ACC112 (cell line): ENCODE measurements at regions not wholly inside any gene's neighbourhood (a gene's known extent, or its start where the extent isn't known, plus 50 kb on each side); places are given as distances from the start of the nearest gene placed in this dataset.

ENCODE experiments used
- H2AFZ ChIP-seq: fragments of 200-600 bp; sonication (generic); one replicate; pipeline ENCODE4 v1.6.0; 2017; ENCODE audit warnings: antibody characterized with exemption, low read length; ENCODE audit not compliant: unreplicated experiment
- H3K27ac ChIP-seq: fragments of 200-600 bp; sonication (generic); 2 replicates; pipeline ENCODE4 v1.5.1; 2014; ENCODE audit warnings: low read depth, mild to moderate bottlenecking, antibody characterized with exemption, low read length, moderate library complexity
- H3K27me3 ChIP-seq: fragments of 200-600 bp; sonication (generic); 2 replicates; pipeline ENCODE4 v1.6.1; 2014; ENCODE audit warnings: mild to moderate bottlenecking, antibody characterized with exemption, low read length, moderate library complexity, mixed read lengths; ENCODE audit not compliant: insufficient read depth
- H3K36me3 ChIP-seq: fragments of 200-600 bp; sonication (generic); 2 replicates; pipeline ENCODE4 v1.6.1; 2016; ENCODE audit warnings: mild to moderate bottlenecking, antibody characterized with exemption, low read length, moderate library complexity, mixed read lengths; ENCODE audit not compliant: insufficient read depth
- H3K4me1 ChIP-seq: fragments of 200-600 bp; sonication (generic); one replicate; pipeline ENCODE4 v1.6.1; 2016; ENCODE audit warnings: low read length, mixed read lengths; ENCODE audit not compliant: insufficient read depth, unreplicated experiment, control insufficient read depth
- H3K4me3 ChIP-seq: fragments of 200-600 bp; sonication (generic); 2 replicates; pipeline ENCODE4 v1.5.1; 2014; ENCODE audit warnings: mild to moderate bottlenecking, low read depth, low read length
- H3K79me2 ChIP-seq: fragments of 200-600 bp; sonication (generic); one replicate; pipeline ENCODE4 v1.6.0; 2016; ENCODE audit warnings: low read length; ENCODE audit not compliant: control insufficient read depth, unreplicated experiment, insufficient read depth

- Histone ChIP-seq H3K4me3 (no peak overlapping the region), H3K27me3 (no peaks in the 10 kb centered on the region), H3K27ac (no peak overlapping the region), H3K4me1 (peaks cover 20% of the 10 kb centered on the region), H2AFZ (no peak overlapping the region), H3K79me2 (no peaks in the 10 kb centered on the region), H3K36me3 (no peaks in the 10 kb centered on the region)
These were observed 352.5 kb downstream of the GPAM start for GRCh38 chr10:111831058-111831457.

GRCh38 chr10:111833251-111833650 is 350.3 kb downstream of the GPAM start:
- Histone ChIP-seq H3K36me3 (no peaks in the 10 kb centered on the region), H3K27me3 (no peaks in the 10 kb centered on the region), H3K27ac (no peak overlapping the region), H3K79me2 (no peaks in the 10 kb centered on the region), H2AFZ (no peak overlapping the region), H3K4me3 (no peak overlapping the region), H3K4me1 (peaks cover 29% of the 10 kb centered on the region)

- Histone ChIP-seq H3K36me3 (no peaks in the 10 kb centered on the region), H3K4me3 (peak overlapping the region; percentile 44), H3K79me2 (no peaks in the 10 kb centered on the region), H3K4me1 (peaks cover 29% of the 10 kb centered on the region), H2AFZ (peak overlapping the region; percentile 87), H3K27me3 (no peaks in the 10 kb centered on the region), H3K27ac (peak overlapping the region; percentile 72)
These were observed 348.0 kb downstream of the GPAM start for GRCh38 chr10:111835574-111835973.

GRCh38 chr10:111836064-111836463 is 347.5 kb downstream of the GPAM start:
- H2AFZ ChIP-seq: no peak overlapping the region
- peaks cover 29% of the 10 kb centered on the region for H3K4me1 ChIP-seq
- H3K4me3 ChIP-seq: no peak overlapping the region
- no peaks in the 10 kb centered on the region for H3K79me2 ChIP-seq
- H3K27ac ChIP-seq: peak overlapping the region; percentile 72
- H3K36me3 ChIP-seq: no peaks in the 10 kb centered on the region
- no peaks in the 10 kb centered on the region for H3K27me3 ChIP-seq

- Histone ChIP-seq H3K27ac (peak overlapping the region; percentile 72), H3K4me3 (no peak overlapping the region), H2AFZ (no peak overlapping the region), H3K79me2 (no peaks in the 10 kb centered on the region), H3K36me3 (no peaks in the 10 kb centered on the region), H3K4me1 (peaks cover 29% of the 10 kb centered on the region), H3K27me3 (no peaks in the 10 kb centered on the region)
These were observed 347.0 kb downstream of the GPAM start for GRCh38 chr10:111836571-111836970.

GRCh38 chr10:111837086-111837485 is 346.5 kb downstream of the GPAM start:
- Histone ChIP-seq H3K36me3 (no peaks in the 10 kb centered on the region), H3K79me2 (no peaks in the 10 kb centered on the region), H3K27me3 (no peaks in the 10 kb centered on the region), H2AFZ (no peak overlapping the region), H3K27ac (no peak overlapping the region), H3K4me1 (peaks cover 29% of the 10 kb centered on the region), H3K4me3 (no peak overlapping the region)

- Histone ChIP-seq H3K36me3 (no peaks in the 10 kb centered on the region), H3K79me2 (no peaks in the 10 kb centered on the region), H2AFZ (no peak overlapping the region), H3K27ac (no peak overlapping the region), H3K4me3 (no peak overlapping the region), H3K27me3 (no peaks in the 10 kb centered on the region), H3K4me1 (peaks cover 29% of the 10 kb centered on the region)
These were observed 345.6 kb downstream of the GPAM start for GRCh38 chr10:111837985-111838384.

- Histone ChIP-seq H3K79me2 (no peaks in the 10 kb centered on the region), H3K27me3 (no peaks in the 10 kb centered on the region), H3K4me3 (no peak overlapping the region), H3K27ac (no peak overlapping the region), H3K4me1 (peaks cover 14% of the 10 kb centered on the region), H2AFZ (no peak overlapping the region), H3K36me3 (no peaks in the 10 kb centered on the region)
These were observed 343.0 kb downstream of the GPAM start for GRCh38 chr10:111840546-111840945.

GRCh38 chr10:111852801-111853200 is 330.8 kb downstream of the GPAM start:
- Histone ChIP-seq H3K79me2 (no peaks in the 10 kb centered on the region), H3K4me1 (no peaks in the 10 kb centered on the region), H3K27ac (no peak overlapping the region), H3K36me3 (no peaks in the 10 kb centered on the region), H2AFZ (no peak overlapping the region), H3K4me3 (no peak overlapping the region), H3K27me3 (no peaks in the 10 kb centered on the region)

GRCh38 chr10:111856631-111857030 is 326.9 kb downstream of the GPAM start:
- Histone ChIP-seq H3K27me3 (no peaks in the 10 kb centered on the region), H3K79me2 (no peaks in the 10 kb centered on the region), H3K27ac (no peak overlapping the region), H3K36me3 (no peaks in the 10 kb centered on the region), H2AFZ (no peak overlapping the region), H3K4me3 (no peak overlapping the region), H3K4me1 (no peaks in the 10 kb centered on the region)

GRCh38 chr10:111865550-111865949 is 318.0 kb downstream of the GPAM start:
- no peaks in the 10 kb centered on the region for H3K79me2 ChIP-seq

More at GRCh38 chr10:111865550-111865949, 318.0 kb downstream of the GPAM start:
- Histone ChIP-seq H3K27ac (no peak overlapping the region), H3K4me1 (no peaks in the 10 kb centered on the region), H3K27me3 (no peaks in the 10 kb centered on the region), H3K4me3 (no peak overlapping the region), H2AFZ (no peak overlapping the region), H3K36me3 (no peaks in the 10 kb centered on the region)
